Brain pericyte (primary cell): ENCODE measurements at regions not wholly inside any gene's neighbourhood (a gene's known extent, or its start where the extent isn't known, plus 50 kb on each side); places are given as distances from the start of the nearest gene placed in this dataset.
"Not testable (repeated sequence)": the region's sequence is repeated elsewhere in the genome, so short reads cannot be mapped to it uniquely, and the experiment has no call there.

Experiments
- DNase-seq: peaks from one replicate; pipeline ENCODE4 v3.0.0-alpha.2; 2012; ENCODE audit warnings: low read depth, low spot score

- DNase-seq, result no peak
Measured at GRCh38 chr7:35909870-35910357, 109.1 kb downstream of the SEPTIN7 start.

DNA sequence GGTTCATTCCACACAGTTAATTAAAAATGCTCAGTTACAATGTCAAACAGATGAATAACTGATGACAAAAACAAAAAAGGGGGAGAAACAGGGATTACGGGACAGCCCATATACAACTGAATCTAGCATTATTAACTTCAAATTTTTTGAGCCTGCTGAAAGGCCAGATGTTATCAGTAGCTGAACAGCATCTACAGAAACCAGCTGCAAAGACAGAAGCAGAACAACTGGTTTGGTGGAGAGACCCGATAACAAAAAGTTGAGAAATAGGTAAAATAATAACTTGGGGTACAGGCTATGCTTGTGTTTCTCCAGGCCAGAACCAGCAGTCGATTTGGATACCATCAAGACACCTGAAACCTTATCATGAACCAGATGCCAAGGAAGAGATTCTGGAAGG is 109.8 kb downstream of the SEPTIN7 start:
- DNase-seq, result not testable (repeated sequence)

DNA sequence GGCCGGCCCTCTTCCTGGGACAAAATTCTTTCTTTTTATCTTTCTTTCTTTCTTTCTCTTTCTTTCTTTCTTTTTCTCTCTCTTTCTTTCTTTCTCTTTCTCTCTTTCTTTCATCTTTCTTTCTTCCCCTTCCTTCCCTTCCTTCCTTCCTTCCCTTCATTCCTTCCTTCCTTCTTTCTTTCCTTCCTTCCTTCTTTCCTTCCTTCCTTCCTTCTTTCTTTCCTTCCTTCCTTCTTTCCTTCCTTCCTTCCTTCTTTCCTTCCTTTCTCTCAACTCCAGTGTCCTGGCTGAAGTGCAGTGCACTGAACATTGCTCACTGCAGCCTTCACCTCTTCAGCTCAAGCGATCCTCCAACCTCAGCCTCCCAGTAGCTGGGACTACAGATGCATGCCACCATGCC is 112.5 kb downstream of the SEPTIN7 start:
- not testable (repeated sequence) for DNase-seq

GRCh38 chr7:35914214-35914613 is 113.4 kb downstream of the SEPTIN7 start:
- DNase-seq, result not testable (repeated sequence)

DNA sequence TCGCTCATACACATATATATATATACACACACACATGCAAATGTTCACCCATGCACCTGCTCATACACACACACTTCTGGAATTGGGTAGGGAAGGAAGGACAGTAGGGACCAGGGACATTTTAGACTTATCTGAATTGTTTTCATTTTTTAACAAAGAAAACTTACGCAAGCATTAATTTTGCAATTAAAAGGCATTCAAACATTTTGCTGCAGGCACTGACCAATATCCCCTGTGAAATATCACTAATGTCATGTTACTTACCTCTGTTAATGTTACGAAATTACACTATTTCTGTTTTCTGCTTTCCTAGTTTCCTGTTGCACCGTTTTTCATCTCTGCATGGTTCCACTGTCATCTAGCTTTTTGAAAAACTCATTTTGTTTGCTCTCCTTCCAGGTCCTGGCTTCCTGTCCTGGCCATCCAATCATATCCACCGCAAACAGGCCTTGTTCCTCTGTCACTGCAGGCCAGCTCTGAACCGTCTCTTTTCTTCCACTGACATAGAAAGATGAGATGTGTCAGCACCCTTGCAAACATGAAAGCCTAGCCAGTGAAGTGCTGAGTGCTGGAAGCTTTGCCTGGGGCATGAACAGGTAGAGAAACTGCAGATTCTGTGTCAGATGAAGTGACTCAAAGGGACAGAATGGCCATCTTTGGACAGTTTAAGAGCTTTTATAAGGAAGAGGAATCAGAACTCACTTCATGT is 114.5 kb downstream of the SEPTIN7 start:
- DNase-seq, result not testable (repeated sequence)

- not testable (repeated sequence) for DNase-seq
Measured at GRCh38 chr7:35918217-35918616, 117.4 kb downstream of the SEPTIN7 start.

GRCh38 chr7:35919607-35920006 is 118.8 kb downstream of the SEPTIN7 start:
- DNase-seq, result not testable (repeated sequence)

DNA sequence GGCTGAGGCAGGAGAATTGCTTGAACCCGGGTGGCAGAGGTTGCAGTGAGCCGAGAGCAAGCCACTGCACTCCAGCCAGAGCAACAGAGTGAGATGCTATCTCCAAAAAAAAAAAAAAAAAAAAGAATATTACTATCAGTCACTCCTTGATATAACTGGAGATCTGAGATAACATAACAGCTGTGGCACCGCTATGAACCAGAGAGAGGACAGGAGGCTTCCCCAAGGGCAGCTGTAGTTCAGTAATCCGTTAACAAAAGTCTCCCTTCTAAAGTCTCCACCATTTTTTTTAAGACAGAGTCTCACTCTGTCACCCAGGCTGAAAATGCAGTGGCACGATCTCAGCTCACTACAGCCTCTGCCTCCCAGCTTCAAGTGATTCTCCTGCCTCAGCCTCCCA is 120.5 kb downstream of the SEPTIN7 start:
- not testable (repeated sequence) for DNase-seq

DNA sequence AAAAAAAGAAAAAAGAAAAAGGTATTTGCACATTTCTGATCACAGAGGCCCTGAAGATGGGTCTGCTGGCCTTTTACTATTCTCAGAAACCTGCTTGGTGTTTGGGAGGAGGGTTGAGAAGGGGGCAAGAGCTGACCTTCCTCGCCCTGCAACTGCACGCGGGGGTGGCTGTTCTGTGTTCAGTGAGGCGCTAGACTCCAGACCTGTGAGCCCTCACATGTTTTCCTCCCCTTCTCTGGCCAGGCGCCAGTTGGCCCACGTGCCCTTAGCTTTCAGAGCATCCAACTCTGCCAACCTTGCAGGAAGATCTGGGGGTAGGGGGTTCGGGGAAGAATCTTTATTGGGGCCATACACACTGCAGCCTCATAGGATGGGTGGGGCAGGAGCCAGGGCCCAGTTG is 123.8 kb downstream of the SEPTIN7 start:
- not testable (repeated sequence) for DNase-seq

DNA sequence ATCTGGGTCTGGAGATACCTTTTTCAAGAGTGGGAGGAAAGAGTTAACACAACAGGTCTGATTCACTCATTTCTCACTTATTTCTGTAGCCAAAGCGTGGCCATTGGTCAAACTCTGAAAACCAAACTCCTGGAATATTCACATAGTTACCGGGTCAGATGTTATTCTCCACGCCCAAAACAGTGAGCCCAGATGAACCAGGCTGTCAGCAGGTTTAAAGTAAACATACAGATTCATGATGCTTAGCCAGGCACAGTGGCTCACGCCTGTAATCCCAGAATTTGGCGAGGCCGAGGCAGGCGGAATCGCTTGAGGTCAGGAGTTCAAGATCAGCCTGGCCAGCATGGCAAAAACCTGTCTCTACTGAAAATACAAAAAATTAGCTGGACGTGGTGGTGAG is 126.1 kb downstream of the SEPTIN7 start:
- DNase-seq, result not testable (repeated sequence)

- DNase-seq, result not testable (repeated sequence)
Measured at GRCh38 chr7:35931134-35931533, 130.3 kb downstream of the SEPTIN7 start.

GRCh38 chr7:35931551-35931950 is 130.7 kb downstream of the SEPTIN7 start:
- not testable (repeated sequence) for DNase-seq

DNA sequence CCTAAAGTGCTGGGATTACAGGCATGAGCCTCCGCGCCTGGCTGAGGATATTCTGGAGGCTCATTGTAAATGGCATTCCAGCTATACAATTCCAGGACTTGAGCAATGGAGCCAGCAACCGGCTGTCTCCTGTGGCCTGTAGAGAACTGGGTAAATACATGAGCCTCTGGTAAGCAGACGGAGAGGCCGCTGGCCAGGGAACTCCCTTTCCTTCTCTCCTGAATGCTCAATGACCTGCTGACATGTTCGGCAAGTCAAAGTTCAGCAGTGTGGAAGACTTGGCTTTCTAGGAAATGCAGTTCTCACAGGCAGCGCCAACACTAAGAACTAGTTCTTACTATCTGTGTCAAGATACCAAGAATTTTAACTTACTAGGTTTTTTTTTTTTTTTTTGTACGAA is 139.8 kb downstream of the SEPTIN7 start:
- not testable (repeated sequence) for DNase-seq

DNA sequence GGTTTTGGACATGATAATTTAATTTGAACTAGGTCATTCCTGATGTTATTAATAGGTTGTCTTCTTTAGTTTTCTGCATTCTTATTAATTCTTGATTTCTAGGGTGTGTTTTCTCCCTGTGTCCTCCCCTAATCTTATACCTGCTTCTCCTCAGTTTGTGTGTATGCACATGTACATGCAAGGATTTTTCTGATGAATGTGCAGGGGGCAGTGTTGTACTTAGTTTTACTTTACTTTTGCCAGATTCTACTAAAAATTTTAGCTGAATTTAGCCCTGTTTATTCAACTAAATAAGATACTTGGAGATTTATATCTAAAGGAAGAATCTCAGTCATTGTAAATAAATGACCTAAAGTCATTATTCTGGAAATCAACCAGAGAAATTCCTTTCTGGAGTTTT is 144.8 kb downstream of the SEPTIN7 start:
- DNase-seq, result not testable (repeated sequence)

- not testable (repeated sequence) for DNase-seq
Measured at GRCh38 chr7:35955735-35956134, 154.9 kb downstream of the SEPTIN7 start.

DNA sequence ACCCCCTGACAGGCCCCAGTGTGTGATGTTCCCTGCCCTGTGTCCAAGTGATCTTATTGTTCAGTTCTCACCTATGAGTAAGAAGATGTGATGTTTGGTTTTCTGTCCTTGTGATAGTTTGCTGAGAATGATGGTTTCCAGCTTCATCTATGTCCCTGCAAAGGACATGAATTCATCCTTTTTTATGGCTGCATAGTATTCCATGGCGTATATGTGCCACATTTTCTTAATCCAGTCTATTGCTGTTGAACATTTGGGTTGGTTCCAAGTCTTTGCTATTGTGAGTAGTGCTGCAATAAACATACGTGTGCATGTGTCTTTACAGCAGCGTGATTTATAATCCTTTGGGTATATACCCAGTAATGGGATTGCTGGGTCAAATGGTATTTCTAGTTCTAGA is 156.1 kb downstream of the SEPTIN7 start:
- not testable (repeated sequence) for DNase-seq

- DNase-seq, result not testable (repeated sequence)
Measured at GRCh38 chr7:35961260-35961659, 160.4 kb downstream of the SEPTIN7 start.

DNA sequence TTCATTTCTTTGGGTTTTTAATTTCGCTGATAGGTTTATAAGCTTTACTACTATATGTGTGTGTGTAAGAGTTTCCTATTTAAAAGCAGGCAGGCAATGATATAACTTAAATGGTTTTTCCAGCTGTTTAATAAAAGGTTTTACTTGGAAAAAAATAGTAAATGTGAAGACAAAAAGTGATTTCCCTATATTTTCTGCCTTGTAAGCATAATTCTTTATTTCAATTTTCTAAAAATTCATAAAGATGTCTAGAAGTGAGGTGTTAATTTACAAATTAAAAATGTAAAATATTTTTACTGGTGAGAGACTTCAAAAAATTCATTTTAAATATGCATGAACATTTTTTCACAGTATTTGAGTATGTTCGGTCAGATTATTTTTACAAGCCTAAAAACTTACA is 161.8 kb downstream of the SEPTIN7 start:
- not testable (repeated sequence) for DNase-seq

DNA sequence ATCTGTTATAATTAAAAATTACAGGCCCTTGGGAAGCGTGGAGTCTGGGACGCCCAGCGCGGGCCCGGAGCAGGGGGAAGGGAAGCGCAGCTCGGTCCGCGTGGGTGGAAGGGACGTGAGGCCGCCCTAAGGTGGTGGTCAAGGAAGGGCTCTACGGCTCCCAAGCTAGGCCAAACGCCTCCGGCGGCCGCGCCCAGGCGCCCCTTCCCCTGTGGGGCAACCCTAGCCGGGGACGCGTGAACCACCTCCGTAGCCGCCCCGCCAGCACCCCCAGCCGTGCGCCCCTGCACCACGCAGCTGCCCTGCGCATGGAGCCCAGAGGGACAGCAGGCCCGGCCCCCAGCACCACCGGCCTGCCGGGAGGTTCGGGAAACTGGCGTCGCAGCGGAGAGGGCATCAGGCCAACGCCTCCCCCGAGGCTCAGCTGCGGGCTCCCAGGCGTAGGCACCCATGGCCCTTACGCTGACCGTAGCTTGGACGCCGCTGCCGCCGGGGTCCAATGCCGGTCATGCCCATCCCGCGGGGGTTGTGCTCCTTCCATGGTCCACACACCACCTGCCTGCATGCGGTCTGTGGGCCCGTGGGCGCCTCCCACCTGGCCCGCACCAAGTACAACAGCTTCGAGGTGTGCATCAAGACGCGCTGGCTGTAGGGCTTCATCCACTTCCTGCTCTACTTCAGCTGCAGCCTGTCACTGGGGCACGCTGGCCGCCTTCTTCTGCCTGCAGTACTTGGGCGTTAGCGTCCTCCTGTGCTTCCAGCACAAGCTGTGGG is 166.7 kb downstream of the SEPTIN7 start:
- no peak for DNase-seq

- DNase-seq, result no peak
Measured at GRCh38 chr7:35968140-35968940, 167.5 kb downstream of the SEPTIN7 start.

DNA sequence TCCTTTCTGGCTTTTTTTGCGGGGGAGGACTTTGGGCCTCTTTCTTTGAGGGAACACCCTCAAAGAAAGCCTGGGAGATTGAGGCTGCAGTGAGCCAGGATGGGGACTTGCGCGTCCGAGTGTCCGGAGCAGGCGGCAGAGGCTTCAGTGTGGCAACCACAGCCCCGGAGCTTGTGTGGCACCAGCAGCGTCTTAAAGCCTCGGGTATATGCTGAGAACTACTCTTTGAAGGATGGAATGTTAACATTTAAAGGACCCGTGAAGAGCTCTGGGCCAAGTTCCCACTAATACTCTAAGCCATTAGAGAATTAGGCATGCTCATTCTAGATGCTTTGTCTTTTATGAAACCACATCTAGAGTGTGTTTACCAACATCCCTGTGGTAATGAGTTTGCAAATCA is 168.2 kb downstream of the SEPTIN7 start:
- DNase-seq, result no peak

DNA sequence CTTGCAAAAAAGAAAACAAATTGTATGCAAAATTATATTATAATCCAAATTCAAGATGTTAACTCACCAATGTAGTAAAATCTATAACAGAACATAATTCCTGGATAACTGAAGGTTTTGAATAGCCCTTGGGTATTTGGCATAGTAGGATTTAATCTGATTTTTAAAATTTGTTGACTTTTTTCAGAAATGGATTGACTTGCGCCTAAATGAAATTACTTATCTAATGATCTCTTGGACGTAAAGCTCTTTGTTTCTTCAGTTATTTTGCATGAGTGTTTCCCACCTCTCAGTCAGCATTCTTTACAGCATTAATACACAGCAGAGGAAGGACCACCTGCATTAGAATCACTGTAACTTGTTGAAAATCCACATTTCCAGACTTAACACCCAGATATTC is 169.6 kb downstream of the SEPTIN7 start:
- no peak for DNase-seq
